Heart right ventricle (tissue), 16 donors: ENCODE measurements at regions not wholly inside any gene's neighbourhood (a gene's known extent, or its start where the extent isn't known, plus 50 kb on each side); places are given as distances from the start of the nearest gene placed in this dataset.

Experiments used
- ATAC-seq, 8 donors: fragments of 200-7000 bp; cut with Tn5 transposase; one replicate each; pipeline ENCODE4 v1.9.1; 2020; ENCODE audit warnings: mild to moderate bottlenecking in 8 of 8, moderate library complexity in 8 of 8, moderate number of reproducible peaks in 1 of 8
- DNase-seq, 2 donors: peaks; one replicate each; pipeline ENCODE4 v3.0.0-alpha.2; 2020
- H3K27ac ChIP-seq, 10 donors: fragments of 200-600 bp; sonication (generic) in 2 of 10; one replicate each; pipeline versions ENCODE4 v1.5.0 to v1.8.0; 2020 to 2022; ENCODE audit warnings: mild to moderate bottlenecking in 3 of 10
- H3K27me3 ChIP-seq, 7 donors: fragments of 200-600 bp; one replicate each; pipeline ENCODE4 v1.8.0; 2021 to 2022; ENCODE audit warnings: mild to moderate bottlenecking in 2 of 7
- H3K36me3 ChIP-seq, 9 donors: fragments of 200-600 bp; sonication (generic) in 1 of 9; one replicate each; pipeline versions ENCODE4 v1.5.0 to v1.8.0; 2020 to 2022; ENCODE audit warnings: mild to moderate bottlenecking in 2 of 9
- H3K4me1 ChIP-seq, 9 donors: fragments of 200-600 bp; sonication (generic) in 1 of 9; one replicate each; pipeline versions ENCODE4 v1.5.0 to v1.8.0; 2020 to 2022; ENCODE audit warnings: mild to moderate bottlenecking in 4 of 9
- H3K4me3 ChIP-seq, 10 donors: fragments of 200-600 bp; sonication (generic) in 2 of 10; one replicate each; pipeline versions ENCODE4 v1.5.0 to v1.8.0; 2020 to 2022; ENCODE audit warnings: mild to moderate bottlenecking in 7 of 10, moderate library complexity in 2 of 10
- H3K9me3 ChIP-seq, 11 donors: fragments of 200-600 bp in 10 of 11; sonication (generic) in 2 of 11; one replicate each; pipeline versions ENCODE4 v1.5.0 to v1.8.0; 2013 to 2022; ENCODE audit warnings: mild to moderate bottlenecking in 2 of 11, control low read depth in 1 of 11, moderate library complexity in 1 of 11
- WGBS, 2 donors: extraction: QIAGEN DNeasy Blood & Tissue Kit; methylation state at CpG; one replicate each; pipeline ENCODE4 v1.1.7; 2013; ENCODE audit warnings: inconsistent platforms in 1 of 2; 5-methylcytosine and 5-hydroxymethylcytosine counted together
- intact Hi-C, 10 donors: fragments of 100-400 bp; cut with DNase I; formaldehyde crosslinking; loops; one replicate each; pipeline versions ENCODE4 v1.11.1 to v1.14.2; 2022
- TF ChIP-seq, protein P1 (sequence below), 9 donors: fragments of 200-600 bp; sonication (generic) in 2 of 9; IDR thresholded peaks; one replicate each; pipeline versions ENCODE4 v1.5.0 to v1.8.0; 2021 to 2022; ENCODE audit warnings: antibody characterized with exemption in 9 of 9, mild to moderate bottlenecking in 5 of 9, moderate library complexity in 1 of 9
- donor health status: Arrhythmogenic right ventricular cardiomyopathy.
- donor health status: ischemic (EF 13 %, LVEDD 7.1; RV severe dilation, severe dysfunction).
- donor health status: healthy with polysubstance abuse.
- donor health status: DM: no; HTN: yes; CAD: no.
- donor health status: DM: no; HTN: no; CAD: no.
- donor health status: ischemic (EF 25% LVEDD 6.9; RV normal size, moderate dysfunction).
- donor health status: ischemic (EF 25% LVEDD 5.7; RV mildly dilated, moderate dysfunction).
- donor health status: healthy.
- donor health status: DM: yes; HTN: yes; CAD: no.
- donor health status: Ischemic cardiomyopathy.
- donor health status: ischemic (EF 35%, LVEDD 5.7; RV mildly dilated, moderate dysfunction).
- donor health status: nonischemic (EF 11% LVEDD 7.7; RV severe dilation, severe dysfunction).
- donor health status: DM: yes; HTN: yes; CAD: no.
- donor health status: PGD.
- donor health status: ischemic (EF 29% LVEDD 5.4; RV normal size, mild dysfunction).
- donor health status: nonischemic (EF 23%, LVEDD 6.1; RV moderate dilation, normal function).

DNA sequence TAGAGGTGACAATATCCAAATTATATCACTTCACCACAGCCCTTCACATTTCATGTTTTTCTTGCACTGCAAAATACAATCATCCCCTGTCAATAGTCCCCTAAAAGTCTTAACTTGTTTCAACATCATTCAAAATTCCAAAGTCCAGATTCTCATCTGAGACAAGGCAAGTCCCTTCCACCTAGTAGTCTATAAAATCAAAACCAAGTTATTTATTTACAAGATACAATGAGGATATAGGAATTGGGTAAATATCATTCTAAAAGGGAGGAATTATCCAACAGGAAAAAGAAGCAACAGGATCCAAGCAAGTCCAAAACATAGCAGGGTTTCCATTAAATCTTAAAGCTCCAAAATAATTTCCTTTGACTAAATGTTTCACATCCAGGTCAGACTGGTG, 1076.1 kb upstream of the TMEFF2 start:
- no peak for ATAC-seq

DNA sequence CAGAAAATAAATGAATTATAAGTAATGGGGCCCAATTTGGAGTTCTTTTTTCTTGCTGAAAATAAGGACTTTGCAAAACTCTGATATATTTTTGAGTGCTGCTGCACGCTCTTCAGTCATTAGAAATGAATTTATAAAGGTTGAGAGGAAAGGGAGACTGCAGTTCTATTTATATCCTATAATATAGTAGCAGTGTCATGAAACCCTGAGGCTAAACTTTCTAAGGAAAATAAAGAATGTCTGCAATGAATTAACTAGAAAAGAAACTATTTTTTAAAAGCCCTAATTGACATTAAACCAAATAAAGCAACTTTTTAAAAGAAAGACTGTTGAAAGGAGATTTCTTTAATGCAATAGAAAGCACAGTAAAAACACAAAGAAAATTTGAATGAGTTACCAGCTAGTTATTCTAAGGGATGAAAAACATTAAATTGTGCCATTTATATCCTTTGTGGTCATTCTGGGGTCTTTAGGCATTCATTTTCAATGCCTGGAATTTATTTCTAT, 1072.8 kb upstream of the TMEFF2 start:
- ATAC-seq (no peak), DNase-seq (no peak)
- intact Hi-C loops, result no loop called here
- Histone ChIP-seq H3K4me3 (no peak overlapping the region), H3K4me1 (no peaks in the 10 kb centered on the region), H3K36me3 (no peaks in the 10 kb centered on the region), H3K27me3 (no peaks in the 10 kb centered on the region), H3K9me3 (peaks cover 0 to 6% (median 0%) of the 10 kb centered on the region in 11 donors), H3K27ac (no peak overlapping the region)
- TF ChIP-seq, protein P1, sequence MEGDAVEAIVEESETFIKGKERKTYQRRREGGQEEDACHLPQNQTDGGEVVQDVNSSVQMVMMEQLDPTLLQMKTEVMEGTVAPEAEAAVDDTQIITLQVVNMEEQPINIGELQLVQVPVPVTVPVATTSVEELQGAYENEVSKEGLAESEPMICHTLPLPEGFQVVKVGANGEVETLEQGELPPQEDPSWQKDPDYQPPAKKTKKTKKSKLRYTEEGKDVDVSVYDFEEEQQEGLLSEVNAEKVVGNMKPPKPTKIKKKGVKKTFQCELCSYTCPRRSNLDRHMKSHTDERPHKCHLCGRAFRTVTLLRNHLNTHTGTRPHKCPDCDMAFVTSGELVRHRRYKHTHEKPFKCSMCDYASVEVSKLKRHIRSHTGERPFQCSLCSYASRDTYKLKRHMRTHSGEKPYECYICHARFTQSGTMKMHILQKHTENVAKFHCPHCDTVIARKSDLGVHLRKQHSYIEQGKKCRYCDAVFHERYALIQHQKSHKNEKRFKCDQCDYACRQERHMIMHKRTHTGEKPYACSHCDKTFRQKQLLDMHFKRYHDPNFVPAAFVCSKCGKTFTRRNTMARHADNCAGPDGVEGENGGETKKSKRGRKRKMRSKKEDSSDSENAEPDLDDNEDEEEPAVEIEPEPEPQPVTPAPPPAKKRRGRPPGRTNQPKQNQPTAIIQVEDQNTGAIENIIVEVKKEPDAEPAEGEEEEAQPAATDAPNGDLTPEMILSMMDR (IDR thresholded peaks at IDR 0.05), result no peak
- WGBS, 2 donors, result 44 to 61% methylated on average over 1 of the region's 1 CpG

More for the DNA sequence above, 1076.1 kb upstream of the TMEFF2 start:
- TF ChIP-seq, protein P1 (IDR thresholded peaks at IDR 0.05), result no peak
- H3K27ac ChIP-seq, result no peak overlapping the region
- H3K4me3 ChIP-seq, result no peak overlapping the region
- no peaks in the 10 kb centered on the region for H3K27me3 ChIP-seq
- intact Hi-C loops, result no loop called here
- DNase-seq, result no peak
- peaks cover 0 to 6% (median 0%) of the 10 kb centered on the region in 11 donors for H3K9me3 ChIP-seq
- no peaks in the 10 kb centered on the region for H3K4me1 ChIP-seq
- H3K36me3 ChIP-seq, result no peaks in the 10 kb centered on the region

DNA sequence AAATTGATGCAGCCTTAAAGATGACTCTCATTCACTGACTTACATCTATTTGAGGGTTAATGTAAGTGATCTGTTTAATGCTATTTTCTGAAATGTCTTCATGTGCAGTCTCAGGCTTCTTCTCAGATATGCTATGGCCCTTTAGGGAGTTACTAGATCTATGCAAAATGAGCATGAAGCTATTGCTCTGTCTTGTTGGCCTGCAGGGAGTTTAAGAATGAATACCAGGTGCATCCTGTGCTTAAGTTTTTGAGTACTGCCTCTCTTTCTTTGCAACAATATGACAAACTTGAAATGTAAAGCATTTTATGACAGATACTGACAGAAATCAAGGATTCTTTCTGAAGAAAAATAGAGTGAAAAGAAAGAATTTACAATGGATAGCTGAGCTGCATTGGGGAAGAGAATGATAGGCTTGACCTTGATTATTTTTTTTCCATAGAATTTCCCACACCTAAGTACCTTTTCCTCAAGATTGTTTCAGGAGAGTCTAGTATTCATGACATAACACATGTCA, 1058.3 kb upstream of the TMEFF2 start:
- ATAC-seq, result no peak

DNA sequence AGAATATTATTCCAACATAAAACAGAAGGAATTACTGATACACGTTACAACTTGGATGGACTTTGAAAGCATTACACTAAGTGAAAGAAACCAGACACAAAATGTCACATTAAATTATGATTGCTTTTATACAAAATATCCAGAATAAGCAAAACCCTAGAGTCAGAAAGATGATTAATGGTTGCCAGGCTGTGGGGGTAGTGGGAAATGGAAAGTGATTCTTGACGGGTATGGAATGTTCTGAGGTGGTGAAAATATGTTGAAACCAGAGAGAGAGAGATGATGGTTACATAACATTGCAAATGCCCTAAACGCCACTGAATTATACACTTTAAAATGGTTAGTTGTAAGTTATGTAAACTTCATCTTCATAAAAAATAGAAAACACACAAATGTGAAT, 1057.2 kb upstream of the TMEFF2 start:
- TF ChIP-seq, protein P1 (IDR thresholded peaks at IDR 0.05), result no peak
- 62 to 70% methylated on average over 3 of the region's 3 CpGs for WGBS, 2 donors
- Histone ChIP-seq H3K36me3 (no peaks in the 10 kb centered on the region), H3K9me3 (peaks cover 0 to 3% (median 0%) of the 10 kb centered on the region in 11 donors), H3K4me1 (no peaks in the 10 kb centered on the region), H3K27me3 (no peaks in the 10 kb centered on the region), H3K27ac (no peak overlapping the region), H3K4me3 (no peak overlapping the region)
- no peak for DNase-seq
- no peak for ATAC-seq
- intact Hi-C loops, result no loop called here

More for the DNA sequence above, 1058.3 kb upstream of the TMEFF2 start:
- Histone ChIP-seq H3K27me3 (no peaks in the 10 kb centered on the region), H3K36me3 (no peaks in the 10 kb centered on the region), H3K4me1 (no peaks in the 10 kb centered on the region), H3K9me3 (peaks cover 0 to 3% (median 0%) of the 10 kb centered on the region in 11 donors), H3K4me3 (no peak overlapping the region), H3K27ac (no peak overlapping the region)
- intact Hi-C loops, result no loop called here
- DNase-seq, result no peak
- TF ChIP-seq, protein P1 (IDR thresholded peaks at IDR 0.05), result no peak
